ENCODE measurements at regions not wholly inside any gene's neighbourhood (a gene's known extent, or its start where the extent isn't known, plus 50 kb on each side); places are given as distances from the start of the nearest gene placed in this dataset.
A peak's percentile ranks its signal among the peaks of the same experiment; 100 is the strongest.

DNA sequence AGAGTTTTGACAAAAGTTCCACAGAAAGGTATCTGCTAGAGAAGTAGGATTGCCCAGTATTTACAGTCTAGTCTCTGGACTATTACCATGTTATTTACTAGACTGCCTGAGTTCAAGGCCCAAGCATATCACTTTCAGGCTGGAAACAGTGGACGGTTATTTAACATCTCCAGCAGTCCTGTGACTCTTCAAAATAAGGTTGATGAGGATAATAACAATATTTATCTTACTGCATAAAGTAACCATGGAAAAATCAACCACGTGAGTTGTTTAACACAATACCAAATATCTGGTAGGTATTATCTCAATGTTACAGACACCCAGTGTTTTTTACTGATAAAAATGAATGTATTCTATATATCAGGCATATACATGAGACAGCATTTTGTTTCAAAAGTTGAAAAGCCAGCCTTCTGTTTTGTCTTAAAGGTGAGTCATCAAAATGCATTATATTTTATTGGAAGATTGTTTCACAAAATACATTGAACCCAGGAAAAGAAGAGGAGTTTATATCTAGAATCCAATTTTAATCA lies 535.8 kb downstream of the TBL1XR1 start (continued):
- TF ChIP-seq, protein P1, sequence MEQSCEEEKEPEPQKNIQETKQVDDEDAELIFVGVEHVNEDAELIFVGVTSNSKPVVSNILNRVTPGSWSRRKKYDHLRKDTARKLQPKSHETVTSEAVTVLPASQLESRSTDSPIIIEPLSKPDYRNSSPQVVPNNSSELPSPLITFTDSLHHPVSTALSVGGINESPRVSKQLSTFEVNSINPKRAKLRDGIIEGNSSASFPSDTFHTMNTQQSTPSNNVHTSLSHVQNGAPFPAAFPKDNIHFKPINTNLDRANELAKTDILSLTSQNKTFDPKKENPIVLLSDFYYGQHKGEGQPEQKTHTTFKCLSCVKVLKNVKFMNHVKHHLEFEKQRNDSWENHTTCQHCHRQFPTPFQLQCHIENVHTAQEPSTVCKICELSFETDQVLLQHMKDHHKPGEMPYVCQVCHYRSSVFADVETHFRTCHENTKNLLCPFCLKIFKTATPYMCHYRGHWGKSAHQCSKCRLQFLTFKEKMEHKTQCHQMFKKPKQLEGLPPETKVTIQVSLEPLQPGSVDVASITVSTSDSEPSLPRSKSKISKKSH (CRISPR knock-in tag; IDR thresholded peaks at IDR 0.05), result no peak
- TF ChIP-seq ZNF146 (CRISPR knock-in tag; IDR thresholded peaks at IDR 0.05; ENCODE audit: unreplicated experiment), result no peak
- TF ChIP-seq NR2C2 (CRISPR knock-in tag; IDR thresholded peaks at IDR 0.05), result no peak
- no peak; the same call in 1 of the 2 replicates for TF ChIP-seq NR2C2 (tag; IDR thresholded peaks at IDR 0.05)
- no peak for TF ChIP-seq GTF2A2 (tag; IDR thresholded peaks at IDR 0.05)
- no peak for TF ChIP-seq PTBP1 (IDR thresholded peaks at IDR 0.05; ENCODE audit: low read depth, low read length)
- peak; percentile 49; the same call in 1 of the 2 replicates for TF ChIP-seq KLF13 (tag; IDR thresholded peaks at IDR 0.05; ENCODE audit: borderline replicate concordance, low read depth)
- TF ChIP-seq TSC22D4 (tag; IDR thresholded peaks at IDR 0.05), result no peak
- peak; percentile 80 for TF ChIP-seq MYBL2 (IDR thresholded peaks at IDR 0.05; ENCODE audit: low read depth)
- no peak for TF ChIP-seq MYBL2 (CRISPR knock-in tag; IDR thresholded peaks at IDR 0.05; ENCODE audit: borderline replicate concordance)
- peak; percentile 84 for TF ChIP-seq FOXK2 (conservative IDR thresholded peaks at IDR 0.05 in 1 of 2, IDR thresholded peaks at IDR 0.05 in 1 of 2; ENCODE audit: low read depth in 2 of 2)
- TF ChIP-seq CBFB (CRISPR knock-in tag; IDR thresholded peaks at IDR 0.05), result no peak
- TF ChIP-seq ZNF311 (CRISPR knock-in tag; IDR thresholded peaks at IDR 0.05), result no peak
- TF ChIP-seq WHSC1 (IDR thresholded peaks at IDR 0.05; ENCODE audit: low read length), result no peak
- TF ChIP-seq MCM5 (IDR thresholded peaks at IDR 0.05; ENCODE audit: low read depth), result no peak
- no peak for TF ChIP-seq SIX5 (IDR thresholded peaks at IDR 0.05; ENCODE audit: borderline replicate concordance in 1 of 2, insufficient read depth in 1 of 2, low read depth in 1 of 2, low read length in 2 of 2)
- no peak for TF ChIP-seq ZNF384 (IDR thresholded peaks at IDR 0.05; ENCODE audit: low read depth, low read length)
- TF ChIP-seq, protein P2, sequence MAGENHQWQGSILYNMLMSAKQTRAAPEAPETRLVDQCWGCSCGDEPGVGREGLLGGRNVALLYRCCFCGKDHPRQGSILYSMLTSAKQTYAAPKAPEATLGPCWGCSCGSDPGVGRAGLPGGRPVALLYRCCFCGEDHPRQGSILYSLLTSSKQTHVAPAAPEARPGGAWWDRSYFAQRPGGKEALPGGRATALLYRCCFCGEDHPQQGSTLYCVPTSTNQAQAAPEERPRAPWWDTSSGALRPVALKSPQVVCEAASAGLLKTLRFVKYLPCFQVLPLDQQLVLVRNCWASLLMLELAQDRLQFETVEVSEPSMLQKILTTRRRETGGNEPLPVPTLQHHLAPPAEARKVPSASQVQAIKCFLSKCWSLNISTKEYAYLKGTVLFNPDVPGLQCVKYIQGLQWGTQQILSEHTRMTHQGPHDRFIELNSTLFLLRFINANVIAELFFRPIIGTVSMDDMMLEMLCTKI (IDR thresholded peaks at IDR 0.05; ENCODE audit: partially characterized antibody), result no peak
- TF ChIP-seq, protein P3, sequence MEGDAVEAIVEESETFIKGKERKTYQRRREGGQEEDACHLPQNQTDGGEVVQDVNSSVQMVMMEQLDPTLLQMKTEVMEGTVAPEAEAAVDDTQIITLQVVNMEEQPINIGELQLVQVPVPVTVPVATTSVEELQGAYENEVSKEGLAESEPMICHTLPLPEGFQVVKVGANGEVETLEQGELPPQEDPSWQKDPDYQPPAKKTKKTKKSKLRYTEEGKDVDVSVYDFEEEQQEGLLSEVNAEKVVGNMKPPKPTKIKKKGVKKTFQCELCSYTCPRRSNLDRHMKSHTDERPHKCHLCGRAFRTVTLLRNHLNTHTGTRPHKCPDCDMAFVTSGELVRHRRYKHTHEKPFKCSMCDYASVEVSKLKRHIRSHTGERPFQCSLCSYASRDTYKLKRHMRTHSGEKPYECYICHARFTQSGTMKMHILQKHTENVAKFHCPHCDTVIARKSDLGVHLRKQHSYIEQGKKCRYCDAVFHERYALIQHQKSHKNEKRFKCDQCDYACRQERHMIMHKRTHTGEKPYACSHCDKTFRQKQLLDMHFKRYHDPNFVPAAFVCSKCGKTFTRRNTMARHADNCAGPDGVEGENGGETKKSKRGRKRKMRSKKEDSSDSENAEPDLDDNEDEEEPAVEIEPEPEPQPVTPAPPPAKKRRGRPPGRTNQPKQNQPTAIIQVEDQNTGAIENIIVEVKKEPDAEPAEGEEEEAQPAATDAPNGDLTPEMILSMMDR (IDR thresholded peaks at IDR 0.05 in 2 of 3, conservative IDR thresholded peaks at IDR 0.05 in 1 of 3; ENCODE audit: insufficient read depth in 2 of 3, low read depth in 1 of 3, low read length in 3 of 3), result no peak
- TF ChIP-seq NCOA4 (IDR thresholded peaks at IDR 0.05; ENCODE audit: partially characterized antibody), result no peak
- TF ChIP-seq POLR3G (IDR thresholded peaks at IDR 0.05; ENCODE audit: extremely low read depth, insufficient read length, insufficient replicate concordance), result no peak
- TF ChIP-seq TAF15 (IDR thresholded peaks at IDR 0.05; ENCODE audit: low read depth, low read length), result no peak
- TF ChIP-seq PHF20 (IDR thresholded peaks at IDR 0.05; ENCODE audit: partially characterized antibody), result no peak
- TF ChIP-seq SAFB2 (IDR thresholded peaks at IDR 0.05; ENCODE audit: borderline replicate concordance, low read depth, low read length, severe bottlenecking), result no peak
- no peak; the same call in 1 of the 2 replicates for TF ChIP-seq GABPA (tag; conservative IDR thresholded peaks at IDR 0.05; ENCODE audit: low read depth)
- no peak for TF ChIP-seq DIDO1 (tag; IDR thresholded peaks at IDR 0.05; ENCODE audit: low read depth)

Measured in K562 (cell line).